AG04449 (cell line): ENCODE measurements at regions not wholly inside any gene's neighbourhood (a gene's known extent, or its start where the extent isn't known, plus 50 kb on each side); places are given as distances from the start of the nearest gene placed in this dataset.
"Not testable (repeated sequence)": the region's sequence is repeated elsewhere in the genome, so short reads cannot be mapped to it uniquely, and the experiment has no call there.

ENCODE experiments used
- CTCF ChIA-PET: fragments of 350-600 bp; formaldehyde crosslinking; extraction: SDS; loops from one replicate; lab custom pipeline; 2021; ENCODE audit warnings: antibody characterized with exemption; lab: Yijun Ruan, JAX
- POLR2A ChIA-PET: fragments of 400-600, 350-600 bp; formaldehyde crosslinking; extraction: SDS; loops from one replicate; lab custom pipeline; 2020; ENCODE audit warnings: antibody characterized with exemption, inconsistent platforms; lab: Yijun Ruan, JAX
- DNase-seq: peaks from one replicate; pipeline ENCODE4 v3.0.0-alpha.2; 2010; ENCODE audit warnings: low read depth, low spot score
- H3K4me3 ChIP-seq: 2 replicates; pipeline ENCODE4 v1.5.1; 2011; ENCODE audit warnings: low read depth, mild to moderate bottlenecking, control low read depth, low read length
- CTCF ChIP-seq: IDR thresholded peaks from one replicate; pipeline ENCODE4 v1.5.1; 2011; ENCODE audit warnings: mild to moderate bottlenecking, moderate library complexity, low read length, control low read depth, inconsistent platforms; ENCODE audit not compliant: insufficient read depth; ENCODE audit errors: missing control alignments

DNA sequence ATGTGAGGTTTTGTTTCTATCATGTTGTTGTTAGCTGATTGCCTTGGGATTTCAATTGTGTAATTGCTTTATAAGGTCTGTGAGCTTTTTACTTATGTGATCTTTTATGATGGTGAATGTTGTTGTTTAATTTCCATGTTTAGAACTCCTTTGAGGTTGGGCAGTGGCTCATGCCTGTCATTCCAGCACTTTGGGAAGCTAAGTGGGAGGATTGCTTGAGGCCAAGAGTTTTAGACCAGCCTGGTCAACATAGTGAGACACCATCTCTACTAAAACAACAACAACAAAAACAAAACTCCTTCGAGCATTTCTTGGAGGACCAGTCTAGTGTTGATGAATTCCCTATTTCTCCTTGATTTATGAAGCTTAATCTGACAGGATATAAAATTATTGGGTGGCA is 102.1 kb upstream of the PMCH start:
- DNase-seq, result no peak
- no peak for TF ChIP-seq CTCF
- POLR2A ChIA-PET, result no interaction called here
- CTCF ChIA-PET, result interaction anchor here (1.2 to 2.2 kb wide), 4 partner anchors 184 to 517 kb away, joined by 4 to 13 read pairs (median 4); no protein-coding TSS in a partner anchor
- H3K4me3 ChIP-seq, result no peak overlapping the region

- no peak for TF ChIP-seq CTCF
- ChIA-PET CTCF (no interaction called here), POLR2A (no interaction called here)
- no peak for DNase-seq
- H3K4me3 ChIP-seq, result no peak overlapping the region
Observed at GRCh38 chr12:102298022-102298421, 100.4 kb upstream of the PMCH start.

DNA sequence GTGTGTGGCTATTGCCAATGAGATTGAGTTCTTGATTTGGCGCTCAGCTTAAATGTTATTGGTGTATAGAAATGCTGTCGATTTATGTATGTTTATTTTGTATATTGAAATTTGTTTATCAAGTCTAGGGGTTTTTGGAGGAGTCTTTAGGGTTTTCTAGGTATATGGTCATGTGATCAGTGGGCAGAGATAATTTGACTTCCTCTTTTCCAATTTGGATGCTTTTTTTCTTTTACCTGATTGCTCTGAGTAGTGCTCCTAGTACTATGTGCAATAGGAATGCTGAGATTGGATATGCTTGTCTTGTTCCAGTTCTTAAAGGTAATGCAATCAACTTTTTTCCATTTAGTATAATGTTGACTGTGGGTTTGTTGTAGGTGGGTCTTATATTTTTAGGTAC is 99.8 kb upstream of the PMCH start:
- CTCF ChIA-PET, result no interaction called here
- no peak for DNase-seq
- H3K4me3 ChIP-seq, result no peak overlapping the region
- no peak for TF ChIP-seq CTCF
- POLR2A ChIA-PET, result no interaction called here

GRCh38 chr12:102294568-102294967 is 96.9 kb upstream of the PMCH start:
- H3K4me3 ChIP-seq, result no peak overlapping the region
- no peak for TF ChIP-seq CTCF
- POLR2A ChIA-PET, result no interaction called here
- CTCF ChIA-PET, result no interaction called here
- no peak for DNase-seq

- CTCF ChIA-PET, POLR2A ChIA-PET, H3K4me3 ChIP-seq, DNase-seq: not testable (repeated sequence)
Observed at GRCh38 chr12:102291498-102292440, 94.1 kb upstream of the PMCH start.

GRCh38 chr12:102289702-102290101 is 92.1 kb upstream of the PMCH start:
- DNase-seq, H3K4me3 ChIP-seq, POLR2A ChIA-PET, CTCF ChIA-PET: not testable (repeated sequence)

- no peak overlapping the region for H3K4me3 ChIP-seq
- TF ChIP-seq CTCF, result no peak
- no peak for DNase-seq
- CTCF ChIA-PET, result no interaction called here
- POLR2A ChIA-PET, result no interaction called here
Observed at GRCh38 chr12:102281231-102281630, 83.6 kb upstream of the PMCH start.

- CTCF ChIA-PET, POLR2A ChIA-PET, H3K4me3 ChIP-seq, DNase-seq: not testable (repeated sequence)
Observed at GRCh38 chr12:102255687-102256086, 58.1 kb upstream of the PMCH start.

- CTCF ChIA-PET, DNase-seq, H3K4me3 ChIP-seq, POLR2A ChIA-PET: not testable (repeated sequence)
Observed at GRCh38 chr12:102251005-102251404, 53.4 kb upstream of the PMCH start.
